Embryonic facial prominence (tissue), 1 donor: ENCODE measurements at regions not wholly inside any gene's neighbourhood (a gene's known extent, or its start where the extent isn't known, plus 50 kb on each side); places are given as distances from the start of the nearest gene placed in this dataset.
"Not testable (repeated sequence)": the region's sequence is repeated elsewhere in the genome, so short reads cannot be mapped to it uniquely, and the experiment has no call there.

Experiments
- DNase-seq: peaks from one replicate; pipeline ENCODE4 v3.0.0-alpha.2; 2016; ENCODE audit errors: extremely low spot score

- DNase-seq: no peak
Observed at GRCh38 chr2:179332903-179333302, 68.3 kb upstream of the SESTD1 start.

GRCh38 chr2:179331061-179331460, 66.4 kb upstream of the SESTD1 start:
- DNase-seq: no peak

GRCh38 chr2:179322289-179322688, 57.7 kb upstream of the SESTD1 start:
- DNase-seq: no peak

GRCh38 chr2:179321034-179321433, 56.4 kb upstream of the SESTD1 start:
- not testable (repeated sequence) for DNase-seq

GRCh38 chr2:179314729-179315128, 50.1 kb upstream of the SESTD1 start:
- not testable (repeated sequence) for DNase-seq
